GM19240 (cell line): ENCODE measurements at regions not wholly inside any gene's neighbourhood (a gene's known extent, or its start where the extent isn't known, plus 50 kb on each side); places are given as distances from the start of the nearest gene placed in this dataset.
"Not testable (repeated sequence)": the region's sequence is repeated elsewhere in the genome, so short reads cannot be mapped to it uniquely, and the experiment has no call there.

ENCODE experiments used
- DNase-seq: peaks from one replicate; pipeline ENCODE4 v3.0.0; 2011; ENCODE audit warnings: low spot score; ENCODE audit not compliant: insufficient read length

- no peak for DNase-seq
These were observed 1463.0 kb downstream of the HACE1 start for GRCh38 chr6:103396768-103397167.

GRCh38 chr6:103379272-103379671, 1480.4 kb downstream of the HACE1 start:
- no peak for DNase-seq

GRCh38 chr6:103367212-103367611, 1492.5 kb downstream of the HACE1 start:
- no peak for DNase-seq

- DNase-seq = no peak
These were observed 1503.2 kb downstream of the HACE1 start for GRCh38 chr6:103356531-103356930.

- no peak for DNase-seq
These were observed 1515.1 kb downstream of the HACE1 start for GRCh38 chr6:103344554-103345163.

- DNase-seq = no peak
These were observed 1524.3 kb downstream of the HACE1 start for GRCh38 chr6:103335412-103335811.

- DNase-seq = no peak
These were observed 1532.7 kb downstream of the HACE1 start for GRCh38 chr6:103326760-103327757.

- no peak for DNase-seq
These were observed 1546.3 kb downstream of the HACE1 start for GRCh38 chr6:103313432-103313831.

GRCh38 chr6:103294376-103294775, 1565.3 kb downstream of the HACE1 start:
- not testable (repeated sequence) for DNase-seq

- DNase-seq = no peak
These were observed 1574.9 kb downstream of the HACE1 start for GRCh38 chr6:103284835-103285234.

- DNase-seq = no peak
These were observed 1579.3 kb downstream of the HACE1 start for GRCh38 chr6:103280417-103280816.

GRCh38 chr6:103277936-103278335, 1581.8 kb downstream of the HACE1 start:
- no peak for DNase-seq

GRCh38 chr6:103273048-103273447, 1586.7 kb downstream of the HACE1 start:
- no peak for DNase-seq

- DNase-seq = no peak
These were observed 1590.1 kb downstream of the HACE1 start for GRCh38 chr6:103269581-103269980.

GRCh38 chr6:103268335-103268734, 1591.4 kb downstream of the HACE1 start:
- DNase-seq = no peak

GRCh38 chr6:103264020-103264419, 1595.7 kb downstream of the HACE1 start:
- no peak for DNase-seq

- no peak for DNase-seq
These were observed 1604.6 kb downstream of the HACE1 start for GRCh38 chr6:103255132-103255531.

- no peak for DNase-seq
These were observed 1622.8 kb downstream of the HACE1 start for GRCh38 chr6:103236923-103237322.

GRCh38 chr6:103231181-103231580, 1628.5 kb downstream of the HACE1 start:
- no peak for DNase-seq

GRCh38 chr6:103215847-103216246, 1643.9 kb downstream of the HACE1 start:
- DNase-seq = no peak

- DNase-seq = no peak
These were observed 1649.0 kb downstream of the HACE1 start for GRCh38 chr6:103210686-103211085.

GRCh38 chr6:103198386-103198785, 1661.3 kb downstream of the HACE1 start:
- DNase-seq = no peak

GRCh38 chr6:103193413-103193812, 1666.3 kb downstream of the HACE1 start:
- no peak for DNase-seq
